ENCODE measurements at regions not wholly inside any gene's neighbourhood (a gene's known extent, or its start where the extent isn't known, plus 50 kb on each side); places are given as distances from the start of the nearest gene placed in this dataset.

DNA sequence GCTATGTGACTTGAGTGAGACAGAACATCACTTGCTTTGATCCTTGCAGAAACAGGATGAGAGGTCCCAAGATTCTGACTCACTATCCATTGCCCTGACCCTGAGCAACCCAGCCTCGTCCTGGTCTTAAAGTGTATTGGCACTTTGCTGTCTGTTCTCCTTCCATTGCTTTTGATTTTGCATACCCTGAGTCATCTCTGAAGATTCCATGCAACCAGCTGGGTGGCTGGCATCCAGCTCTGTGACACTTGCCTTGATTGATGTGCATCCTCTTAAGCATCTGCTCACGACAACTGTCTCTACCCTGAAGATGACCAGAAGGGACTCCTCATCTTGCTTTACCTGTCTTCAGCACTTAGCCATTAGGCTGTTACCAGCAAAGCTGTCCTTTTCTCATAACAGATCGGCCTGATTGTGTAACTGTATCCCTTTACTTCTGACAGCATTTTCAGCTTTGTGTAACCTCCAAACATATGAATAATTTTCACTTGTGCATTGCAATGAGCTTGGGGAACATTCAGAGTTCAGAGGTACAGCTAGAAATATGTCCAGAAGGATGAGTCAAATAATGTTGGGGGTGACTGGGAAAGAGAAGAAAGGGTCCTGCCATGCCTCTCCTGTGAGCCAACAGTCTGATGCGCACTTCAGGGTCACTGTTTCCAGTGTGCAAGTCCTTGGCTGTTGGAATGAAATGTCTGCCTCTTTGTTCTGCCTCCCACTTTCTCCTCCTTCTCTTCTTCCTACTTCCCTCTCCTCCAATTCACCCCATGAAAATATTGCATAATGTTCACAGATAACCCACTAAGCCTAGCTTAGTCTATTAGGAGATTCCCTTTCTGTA, 249.7 kb upstream of the OSR1 start:
- TF ChIP-seq, protein P1, sequence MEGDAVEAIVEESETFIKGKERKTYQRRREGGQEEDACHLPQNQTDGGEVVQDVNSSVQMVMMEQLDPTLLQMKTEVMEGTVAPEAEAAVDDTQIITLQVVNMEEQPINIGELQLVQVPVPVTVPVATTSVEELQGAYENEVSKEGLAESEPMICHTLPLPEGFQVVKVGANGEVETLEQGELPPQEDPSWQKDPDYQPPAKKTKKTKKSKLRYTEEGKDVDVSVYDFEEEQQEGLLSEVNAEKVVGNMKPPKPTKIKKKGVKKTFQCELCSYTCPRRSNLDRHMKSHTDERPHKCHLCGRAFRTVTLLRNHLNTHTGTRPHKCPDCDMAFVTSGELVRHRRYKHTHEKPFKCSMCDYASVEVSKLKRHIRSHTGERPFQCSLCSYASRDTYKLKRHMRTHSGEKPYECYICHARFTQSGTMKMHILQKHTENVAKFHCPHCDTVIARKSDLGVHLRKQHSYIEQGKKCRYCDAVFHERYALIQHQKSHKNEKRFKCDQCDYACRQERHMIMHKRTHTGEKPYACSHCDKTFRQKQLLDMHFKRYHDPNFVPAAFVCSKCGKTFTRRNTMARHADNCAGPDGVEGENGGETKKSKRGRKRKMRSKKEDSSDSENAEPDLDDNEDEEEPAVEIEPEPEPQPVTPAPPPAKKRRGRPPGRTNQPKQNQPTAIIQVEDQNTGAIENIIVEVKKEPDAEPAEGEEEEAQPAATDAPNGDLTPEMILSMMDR (IDR thresholded peaks at IDR 0.05 in 8 of 11, conservative IDR thresholded peaks at IDR 0.05 in 3 of 11), result no peak
- no peak for TF ChIP-seq POLR2A (IDR thresholded peaks at IDR 0.05)
